ENCODE measurements at regions not wholly inside any gene's neighbourhood (a gene's known extent, or its start where the extent isn't known, plus 50 kb on each side); places are given as distances from the start of the nearest gene placed in this dataset.
"Not testable (repeated sequence)": the region's sequence is repeated elsewhere in the genome, so short reads cannot be mapped to it uniquely, and the experiment has no call there.

- no peak for DNase-seq
Measured at GRCh38 chr3:194189243-194189791, 53.4 kb downstream of the HES1 start.

GRCh38 chr3:194191850-194192249, 55.9 kb downstream of the HES1 start:
- not testable (repeated sequence) for DNase-seq

- DNase-seq = no peak
Measured at GRCh38 chr3:194194051-194194756, 58.3 kb downstream of the HES1 start.

- no peak for DNase-seq
Measured at GRCh38 chr3:194194757-194195085, 58.8 kb downstream of the HES1 start.

- no peak for DNase-seq
Measured at GRCh38 chr3:194195611-194196010, 59.7 kb downstream of the HES1 start.

- DNase-seq = no peak
Measured at GRCh38 chr3:194196876-194197275, 60.9 kb downstream of the HES1 start.

GRCh38 chr3:194197396-194197960, 61.5 kb downstream of the HES1 start:
- DNase-seq = no peak

- DNase-seq = no peak
Measured at GRCh38 chr3:194197981-194198695, 62.2 kb downstream of the HES1 start.

GRCh38 chr3:194198938-194199337, 63.0 kb downstream of the HES1 start:
- no peak for DNase-seq

GRCh38 chr3:194200422-194201081, 64.6 kb downstream of the HES1 start:
- no peak for DNase-seq

- DNase-seq = no peak
Measured at GRCh38 chr3:194201953-194202666, 66.2 kb downstream of the HES1 start.

- DNase-seq = no peak
Measured at GRCh38 chr3:194203482-194204041, 67.6 kb downstream of the HES1 start.

GRCh38 chr3:194204042-194204987, 68.4 kb downstream of the HES1 start:
- no peak for DNase-seq

GRCh38 chr3:194205675-194206133, 69.8 kb downstream of the HES1 start:
- DNase-seq = no peak

- DNase-seq = no peak
Measured at GRCh38 chr3:194206320-194206719, 70.4 kb downstream of the HES1 start.

- DNase-seq = no peak
Measured at GRCh38 chr3:194208709-194209108, 72.8 kb downstream of the HES1 start.

GRCh38 chr3:194212161-194212844, 76.4 kb downstream of the HES1 start:
- DNase-seq = no peak

GRCh38 chr3:194212845-194213331, 76.9 kb downstream of the HES1 start:
- DNase-seq = no peak

- DNase-seq = no peak
Measured at GRCh38 chr3:194215392-194215791, 79.4 kb downstream of the HES1 start.
